H1 (cell line): ENCODE measurements at regions not wholly inside any gene's neighbourhood (a gene's known extent, or its start where the extent isn't known, plus 50 kb on each side); places are given as distances from the start of the nearest gene placed in this dataset.

Source experiments
- CTCF ChIA-PET: fragments of 300-600 bp; sonication (Branson Sonifier 250); formaldehyde crosslinking; loops from one replicate; lab custom pipeline; 2021; ENCODE audit not compliant: partially characterized antibody; lab: Charles Lee
- POLR2A ChIA-PET: fragments of 300-600 bp; sonication (Branson Sonifier 250); formaldehyde crosslinking; loops from one replicate; lab custom pipeline; 2021; ENCODE audit warnings: inconsistent platforms; ENCODE audit not compliant: partially characterized antibody; lab: Charles Lee
- DNase-seq, 2 experiments: peaks; one replicate each; pipeline versions ENCODE4 v3.0.0 to v3.0.0-alpha.2; 2010 to 2022; ENCODE audit warnings: low spot score in 2 of 2, low read depth in 1 of 2, mixed read lengths in 1 of 2
- FAIRE-seq: peaks from 2 replicates; lab custom pipeline; 2011; peaks lifted over from hg19 to GRCh38; lab: Jason Lieb, UNC
- H2AFZ ChIP-seq: 2 replicates; pipeline ENCODE4 v1.8.1; 2012; ENCODE audit warnings: low read length, inconsistent platforms
- H2AK5ac ChIP-seq: 2 replicates; pipeline ENCODE4 v1.6.1; 2013; ENCODE audit warnings: low read depth, low read length
- H2BK120ac ChIP-seq: replicated peaks from 2 replicates; pipeline ENCODE3; 2013; ENCODE audit warnings: low read depth, low read length, inconsistent platforms
- H2BK12ac ChIP-seq: 2 replicates; pipeline ENCODE4 v1.6.1; 2013; ENCODE audit warnings: low read depth, low read length
- H2BK15ac ChIP-seq: 2 replicates; pipeline ENCODE4 v1.6.1; 2013; ENCODE audit warnings: low read length
- H2BK20ac ChIP-seq: 2 replicates; pipeline ENCODE4 v1.6.1; 2013; ENCODE audit warnings: low read length
- H2BK5ac ChIP-seq: 2 replicates; pipeline ENCODE4 v1.6.1; 2013; ENCODE audit warnings: low read depth, low read length
- H3K14ac ChIP-seq: 2 replicates; pipeline ENCODE4 v1.6.1; 2013; ENCODE audit warnings: inconsistent platforms; ENCODE audit not compliant: insufficient read length
- H3K18ac ChIP-seq: 2 replicates; pipeline ENCODE4 v1.6.1; 2013; ENCODE audit warnings: low read length; ENCODE audit errors: extremely low read depth
- H3K23ac ChIP-seq: 2 replicates; pipeline ENCODE4 v1.6.1; 2013; ENCODE audit warnings: inconsistent platforms; ENCODE audit not compliant: insufficient read length
- H3K23me2 ChIP-seq: 2 replicates; pipeline ENCODE4 v1.6.1; 2013; ENCODE audit warnings: low read depth, low read length
- H3K27ac ChIP-seq: 2 replicates; pipeline ENCODE4 v1.6.1; 2011; ENCODE audit warnings: low read depth, low read length, inconsistent platforms
- H3K27me3 ChIP-seq, 4 experiments: replicated peaks in 1 of 4; 1 replicate in 1 of 4; 2 replicates in 3 of 4; pipeline versions ENCODE4 v1.6.1 to v1.8.1; 2011 to 2013; ENCODE audit warnings: low read length in 3 of 4, mild to moderate bottlenecking in 3 of 4, inconsistent platforms in 2 of 4, mixed read lengths in 2 of 4, moderate library complexity in 1 of 4; ENCODE audit not compliant: control insufficient read depth in 3 of 4, insufficient read depth in 3 of 4; ENCODE audit errors: extremely low read depth in 1 of 4
- H3K36me3 ChIP-seq, 4 experiments: 2 replicates each; pipeline versions ENCODE4 v1.6.1 to v1.8.1; 2011 to 2013; ENCODE audit warnings: mild to moderate bottlenecking in 4 of 4, low read length in 3 of 4, moderate library complexity in 2 of 4, control low read depth in 1 of 4, inconsistent platforms in 1 of 4; ENCODE audit not compliant: insufficient read depth in 4 of 4, control insufficient read depth in 2 of 4
- H3K4ac ChIP-seq: replicated peaks from 2 replicates; pipeline ENCODE3; 2013; ENCODE audit warnings: low read length, low read depth, mixed read lengths, inconsistent platforms; ENCODE audit not compliant: insufficient read length
- H3K4me1 ChIP-seq, 4 experiments: replicated peaks in 1 of 4; 1 replicate in 1 of 4; 2 replicates in 3 of 4; pipeline versions ENCODE4 v1.6.1 to v1.8.1; 2011 to 2013; ENCODE audit warnings: low read length in 3 of 4, inconsistent platforms in 2 of 4, mixed read lengths in 1 of 4; ENCODE audit not compliant: insufficient read depth in 4 of 4, control insufficient read depth in 3 of 4
- H3K4me2 ChIP-seq, 2 experiments: 2 replicates each; pipeline versions ENCODE4 v1.6.1 to v1.8.1; 2011 to 2013; ENCODE audit warnings: low read depth in 2 of 2, low read length in 2 of 2, control low read depth in 1 of 2, inconsistent platforms in 1 of 2, mild to moderate bottlenecking in 1 of 2; ENCODE audit not compliant: insufficient read depth in 1 of 2
- H3K4me3 ChIP-seq, 4 experiments: fragments of 200-600, 300-600 bp in 1 of 4; sonication (generic), shearing (Covaris generic), sonication (Bioruptor Twin) in 1 of 4; 2 replicates each; pipeline versions ENCODE4 v1.5.1 to v1.8.1; 2011 to 2016; ENCODE audit warnings: low read length in 4 of 4, low read depth in 3 of 4, control low read depth in 2 of 4, inconsistent platforms in 2 of 4, mild to moderate bottlenecking in 2 of 4, mixed read lengths in 1 of 4, moderate library complexity in 1 of 4; ENCODE audit not compliant: insufficient read depth in 2 of 4; ENCODE audit errors: extremely low read depth in 1 of 4
- H3K56ac ChIP-seq: replicated peaks from 2 replicates; pipeline ENCODE3; 2013; ENCODE audit warnings: low read depth, mild to moderate bottlenecking, mixed read lengths, low read length, inconsistent platforms; ENCODE audit not compliant: insufficient read length
- H3K79me1 ChIP-seq: 2 replicates; pipeline ENCODE4 v1.6.1; 2013; ENCODE audit warnings: low read depth, low read length, control low read depth
- H3K79me2 ChIP-seq, 2 experiments: 2 replicates each; pipeline versions ENCODE4 v1.6.1 to v1.8.1; 2012 to 2013; ENCODE audit warnings: low read length in 2 of 2, mild to moderate bottlenecking in 2 of 2, inconsistent platforms in 1 of 2; ENCODE audit not compliant: insufficient read depth in 2 of 2, control insufficient read depth in 1 of 2
- H3K9ac ChIP-seq, 4 experiments: replicated peaks in 1 of 4; 1 replicate in 1 of 4; 2 replicates in 3 of 4; pipeline versions ENCODE4 v1.6.1 to v1.8.1; 2011 to 2013; ENCODE audit warnings: low read depth in 3 of 4, low read length in 3 of 4, control low read depth in 2 of 4, mild to moderate bottlenecking in 2 of 4, moderate library complexity in 2 of 4, inconsistent platforms in 1 of 4; ENCODE audit errors: extremely low read depth in 1 of 4
- H3K9me3 ChIP-seq, 2 experiments: 2 replicates each; pipeline versions ENCODE4 v1.6.1 to v1.8.1; 2012 to 2013; ENCODE audit warnings: mild to moderate bottlenecking in 2 of 2, moderate library complexity in 2 of 2, control low read depth in 1 of 2, inconsistent platforms in 1 of 2, low read depth in 1 of 2, low read length in 1 of 2, mixed read lengths in 1 of 2; ENCODE audit not compliant: insufficient read depth in 2 of 2
- H4K20me1 ChIP-seq, 2 experiments: replicated peaks in 1 of 2; 2 replicates each; pipeline versions ENCODE3 to v1.8.1; 2011 to 2013; ENCODE audit warnings: inconsistent platforms in 2 of 2, low read length in 2 of 2, mild to moderate bottlenecking in 1 of 2; ENCODE audit not compliant: insufficient read depth in 2 of 2, control insufficient read depth in 1 of 2
- H4K5ac ChIP-seq: 2 replicates; pipeline ENCODE4 v1.6.1; 2013; ENCODE audit warnings: low read length, low read depth, mixed read lengths, inconsistent platforms; ENCODE audit not compliant: insufficient read length
- H4K8ac ChIP-seq: 2 replicates; pipeline ENCODE4 v1.8.0; 2013; ENCODE audit warnings: mild to moderate bottlenecking, moderate library complexity, low read length, inconsistent platforms; ENCODE audit not compliant: insufficient read depth; ENCODE audit errors: extremely low read depth
- H4K91ac ChIP-seq: replicated peaks from 2 replicates; pipeline ENCODE3; 2013; ENCODE audit warnings: low read length, mixed read lengths, inconsistent platforms; ENCODE audit not compliant: insufficient read length
- ASH2L ChIP-seq: fragments of 200-600, 300-600 bp; sonication (generic); IDR thresholded peaks from one replicate; pipeline ENCODE4 v1.7.1; 2017; ENCODE audit warnings: low read length
- HDAC6 ChIP-seq: IDR thresholded peaks from one replicate; pipeline ENCODE4 v1.7.1; 2012; ENCODE audit warnings: low read depth, mild to moderate bottlenecking, inconsistent platforms, low read length, moderate library complexity
- ZNF274 ChIP-seq: IDR thresholded peaks from 2 replicates; pipeline ENCODE4 v1.7.0; 2012; ENCODE audit warnings: low read length, borderline replicate concordance; ENCODE audit errors: extremely low read depth
- WGBS, 2 experiments: shearing (Covaris generic) in 1 of 2; methylation state at CpG; one replicate each; pipeline versions ENCODE4 v1.1.6 to v1.1.7; 2013 to 2015; ENCODE audit warnings: low lambda C conversion rate in 2 of 2, mixed read lengths in 2 of 2, inconsistent platforms in 1 of 2, low coverage in 1 of 2, missing lambda C conversion rate in 1 of 2; ENCODE audit not compliant: insufficient replicate concordance in 2 of 2, insufficient coverage in 1 of 2, insufficient read length in 1 of 2; ENCODE audit errors: extremely low coverage in 1 of 2, missing lambda C conversion rate in 1 of 2; 5-methylcytosine and 5-hydroxymethylcytosine counted together

GRCh38 chr5:34598177-34598794 lies 57.8 kb upstream of the RAI14 start:
- FAIRE-seq = no peak
- Histone ChIP-seq H3K27ac (no peak overlapping the region), H3K4me3 (no peak overlapping the region)

More at GRCh38 chr5:34598177-34598794, 57.8 kb upstream of the RAI14 start:
- no peak overlapping the region for H2BK120ac ChIP-seq
- ChIA-PET CTCF (interaction anchor here (1.3 kb wide), 1 partner anchor 9 kb away, joined by 5 read pairs; no protein-coding TSS in a partner anchor), POLR2A (no interaction called here)
- H4K8ac ChIP-seq = no peak overlapping the region
- no peak overlapping the region for H2BK20ac ChIP-seq
- no peak overlapping the region for H3K14ac ChIP-seq
- TF ChIP-seq ZNF274 (no peak), ASH2L (no peak), HDAC6 (no peak)
- H3K9ac ChIP-seq = no peak overlapping the region
- no peak overlapping the region for H2BK15ac ChIP-seq
- no peaks in the 10 kb centered on the region for H3K9me3 ChIP-seq
- no peak overlapping the region for H4K91ac ChIP-seq
- H2AFZ ChIP-seq = no peak overlapping the region
- no peak overlapping the region for H3K23ac ChIP-seq
- H3K79me2 ChIP-seq = no peaks in the 10 kb centered on the region
- H3K18ac ChIP-seq = no peak overlapping the region
- H2BK12ac ChIP-seq = no peak overlapping the region
- no peak overlapping the region for H2AK5ac ChIP-seq
- no peaks in the 10 kb centered on the region for H3K27me3 ChIP-seq
- H3K4ac ChIP-seq = no peak overlapping the region
- no peaks in the 10 kb centered on the region; a peak in 1 of 8 replicates for H3K36me3 ChIP-seq
- H2BK5ac ChIP-seq = no peak overlapping the region
- WGBS, 2 experiments = 86% methylated on average over 5 of the region's 5 CpGs; no CpG with 5 or more reads in 1 of the 2 experiments
- H3K56ac ChIP-seq = no peak overlapping the region
- H4K5ac ChIP-seq = no peak overlapping the region
- DNase-seq = no peak
- no peaks in the 10 kb centered on the region for H4K20me1 ChIP-seq
- H3K23me2 ChIP-seq = peaks cover 2% of the 10 kb centered on the region; the same call in 1 of the 2 replicates
- H3K4me2 ChIP-seq = no peak overlapping the region
- no peaks in the 10 kb centered on the region for H3K79me1 ChIP-seq
- H3K4me1 ChIP-seq = no peaks in the 10 kb centered on the region
